ENCODE measurements at regions not wholly inside any gene's neighbourhood (a gene's known extent, or its start where the extent isn't known, plus 50 kb on each side); places are given as distances from the start of the nearest gene placed in this dataset.
"Not testable (repeated sequence)": the region's sequence is repeated elsewhere in the genome, so short reads cannot be mapped to it uniquely, and the experiment has no call there.

DNA sequence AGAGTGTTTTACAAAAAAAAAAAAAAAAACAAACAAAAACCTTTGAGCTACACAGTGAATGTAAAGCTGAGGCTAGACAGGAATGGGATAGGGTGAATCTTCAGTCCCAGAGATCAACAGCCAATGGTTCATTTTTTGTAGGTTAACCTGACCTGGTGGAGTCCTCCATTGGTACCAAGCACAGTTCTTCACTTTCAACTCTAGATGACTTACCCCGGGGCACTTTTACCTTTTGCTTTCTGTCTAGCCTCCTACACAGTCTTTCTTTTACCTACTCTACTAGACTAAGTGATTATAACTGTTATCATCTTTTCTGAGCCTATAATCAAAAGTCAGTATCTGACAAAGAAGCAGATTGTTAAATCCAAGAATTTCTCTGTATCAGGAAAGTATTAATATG lies 50.9 kb downstream of the ANXA2R start:
- DNase-seq, result no peak

DNA sequence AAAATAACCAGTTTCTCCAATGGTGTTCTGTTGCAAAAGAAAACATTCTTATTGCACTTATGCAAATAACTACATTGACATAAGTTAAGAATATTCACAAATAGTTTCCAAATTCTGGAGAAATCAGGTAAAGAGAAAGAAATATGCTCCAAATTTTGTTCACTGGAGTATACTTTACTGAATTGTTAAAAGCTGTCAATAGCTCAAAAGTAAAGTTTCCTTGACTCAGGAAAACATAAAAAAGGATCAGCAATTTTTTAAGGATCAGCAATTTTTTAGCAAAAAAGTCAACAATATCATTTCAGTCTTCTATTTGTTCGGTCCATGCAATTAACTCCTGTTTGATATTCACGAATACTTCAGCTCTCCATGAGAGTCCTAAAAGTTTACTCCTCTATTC lies 51.6 kb downstream of the ANXA2R start:
- DNase-seq, result no peak

DNA sequence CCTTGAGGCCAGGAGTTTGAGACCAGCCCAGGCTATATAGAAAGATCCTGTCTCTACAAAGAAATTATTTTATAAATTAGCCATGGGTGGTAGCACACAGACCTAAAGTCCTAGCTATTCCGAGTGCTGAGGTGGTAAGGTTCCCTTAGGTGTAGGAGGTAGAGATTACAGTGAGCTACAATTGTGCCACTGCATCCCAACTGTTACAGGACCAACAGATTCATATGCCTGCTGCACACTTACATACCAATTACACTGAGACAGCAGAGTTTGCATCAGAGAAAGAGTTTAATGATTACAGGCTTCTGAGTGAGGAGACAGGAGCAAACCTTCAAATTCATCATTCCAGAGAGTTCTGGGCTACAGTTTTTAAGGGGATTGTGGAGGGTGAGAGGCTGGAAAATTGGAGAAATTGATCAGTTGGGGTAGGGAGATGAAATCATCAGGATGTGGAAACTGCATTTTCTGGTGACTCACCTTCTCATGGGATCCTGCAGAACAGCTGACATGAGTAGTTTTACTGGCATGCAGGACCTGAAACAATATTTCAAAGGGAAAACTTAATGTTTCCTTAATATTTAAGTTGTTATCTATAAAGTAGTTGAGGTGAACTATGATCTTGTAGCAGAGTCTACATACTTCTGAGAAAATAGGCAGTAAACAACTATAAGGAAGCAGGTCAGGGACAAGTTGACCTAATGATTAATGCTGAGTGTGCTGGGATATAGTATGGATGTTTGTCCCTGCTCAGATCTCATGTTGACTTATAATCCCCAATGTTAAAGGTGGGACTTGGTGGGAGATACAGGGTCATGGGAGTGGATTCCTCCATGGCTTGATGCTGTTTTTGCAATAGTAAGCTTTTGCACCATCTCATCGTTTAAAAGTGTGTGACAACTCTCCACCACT lies 54.7 kb downstream of the ANXA2R start:
- DNase-seq, result no peak

DNA sequence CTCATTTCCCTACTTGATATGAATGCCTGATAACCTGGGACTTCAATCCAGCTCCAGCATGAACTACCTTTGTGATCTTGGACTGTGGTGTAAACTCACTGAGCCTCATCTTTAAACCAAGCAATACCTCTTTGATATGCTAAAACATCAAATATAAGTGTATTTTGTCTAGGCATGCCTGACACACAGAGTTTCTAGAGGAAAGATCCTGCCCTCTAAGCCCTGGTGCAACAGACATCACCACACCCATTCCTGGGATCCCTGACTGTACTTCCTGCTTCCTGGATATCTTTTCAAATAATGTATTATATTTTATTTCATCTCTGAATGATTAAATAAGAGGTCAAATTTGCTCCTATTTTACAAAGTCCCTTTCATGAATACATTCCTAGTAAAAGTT lies 55.8 kb downstream of the ANXA2R start:
- DNase-seq, result no peak

DNA sequence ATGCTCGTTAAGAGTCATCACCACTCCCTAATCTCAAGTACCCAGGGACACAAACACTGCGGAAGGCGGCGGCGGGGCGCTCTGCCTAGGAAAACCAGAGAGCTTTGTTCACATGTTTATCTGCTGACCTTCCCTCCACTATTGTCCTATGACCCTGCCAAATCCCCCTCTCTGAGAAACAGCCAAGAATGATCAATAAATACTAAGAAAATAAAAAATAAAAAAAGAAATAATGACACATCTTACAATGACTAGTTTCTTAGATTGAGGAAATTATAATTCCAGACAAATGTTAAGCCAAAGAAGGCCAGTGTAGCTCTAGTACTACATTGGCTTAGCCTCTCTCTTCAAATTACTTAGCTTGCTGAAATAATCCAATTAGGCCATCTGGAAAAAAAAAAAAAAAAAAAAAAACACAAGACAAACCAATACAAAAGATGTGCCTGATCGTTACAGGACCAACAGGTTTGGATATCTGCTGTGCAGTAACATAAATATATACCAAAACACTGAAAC lies 58.0 kb downstream of the ANXA2R start:
- no peak for DNase-seq

DNA sequence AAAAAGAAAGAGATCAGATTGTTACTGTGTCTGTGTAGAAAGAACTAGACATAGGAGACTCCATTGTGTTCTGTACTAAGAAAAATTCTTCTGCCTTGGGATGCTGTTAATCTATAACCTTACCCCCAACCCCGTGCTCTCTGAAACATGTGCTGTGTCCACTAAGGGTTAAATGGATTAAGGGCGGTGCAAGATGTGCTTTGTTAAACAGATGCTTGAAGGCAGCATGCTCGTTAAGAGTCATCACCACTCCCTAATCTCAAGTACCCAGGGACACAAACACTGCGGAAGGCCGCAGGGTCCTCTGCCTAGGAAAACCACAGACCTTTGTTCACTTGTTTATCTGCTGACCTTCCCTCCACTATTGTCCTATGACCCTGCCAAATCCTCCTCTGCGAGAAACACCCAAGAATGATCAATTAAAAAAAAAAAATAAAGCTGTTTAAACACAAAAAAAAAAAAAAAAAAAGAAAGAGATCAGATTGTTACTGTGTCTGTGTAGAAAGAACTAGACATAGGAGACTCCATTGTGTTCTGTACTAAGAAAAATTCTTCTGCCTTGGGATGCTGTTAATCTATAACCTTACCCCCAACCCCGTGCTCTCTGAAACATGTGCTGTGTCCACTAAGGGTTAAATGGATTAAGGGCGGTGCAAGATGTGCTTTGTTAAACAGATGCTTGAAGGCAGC lies 58.6 kb downstream of the ANXA2R start:
- not testable (repeated sequence) for DNase-seq

DNA sequence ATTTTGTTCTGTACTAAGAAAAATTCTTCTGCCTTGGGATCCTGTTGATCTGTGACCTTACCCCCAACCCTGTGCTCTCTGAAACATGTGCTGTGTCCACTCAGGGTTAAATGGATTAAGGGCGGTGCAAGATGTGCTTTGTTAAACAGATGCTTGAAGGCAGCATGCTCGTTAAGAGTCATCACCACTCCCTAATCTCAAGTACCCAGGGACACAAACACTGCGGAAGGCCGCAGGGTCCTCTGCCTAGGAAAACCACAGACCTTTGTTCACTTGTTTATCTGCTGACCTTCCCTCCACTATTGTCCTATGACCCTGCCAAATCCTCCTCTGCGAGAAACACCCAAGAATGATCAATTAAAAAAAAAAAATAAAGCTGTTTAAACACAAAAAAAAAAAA lies 59.1 kb downstream of the ANXA2R start:
- not testable (repeated sequence) for DNase-seq

DNA sequence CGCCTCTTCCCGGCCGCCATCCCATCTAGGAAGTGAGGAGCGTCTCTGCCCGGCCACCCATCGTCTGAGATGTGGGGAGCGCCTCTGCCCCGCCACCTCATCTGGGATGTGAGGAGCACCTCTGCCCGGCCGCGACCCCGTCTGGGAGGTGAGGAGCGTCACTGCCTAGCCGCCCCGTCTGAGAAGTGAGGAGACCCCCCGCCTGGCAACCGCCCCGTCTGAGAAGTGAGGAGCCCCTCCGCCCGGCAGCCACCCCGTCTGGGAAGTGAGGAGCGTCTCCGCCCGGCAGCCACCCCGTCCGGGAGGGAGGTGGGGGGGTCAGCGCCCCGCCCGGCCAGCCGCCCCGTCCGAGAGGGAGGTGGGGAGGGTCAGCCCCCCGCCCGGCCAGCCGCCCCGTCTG lies 59.7 kb downstream of the ANXA2R start:
- DNase-seq, result not testable (repeated sequence)

DNA sequence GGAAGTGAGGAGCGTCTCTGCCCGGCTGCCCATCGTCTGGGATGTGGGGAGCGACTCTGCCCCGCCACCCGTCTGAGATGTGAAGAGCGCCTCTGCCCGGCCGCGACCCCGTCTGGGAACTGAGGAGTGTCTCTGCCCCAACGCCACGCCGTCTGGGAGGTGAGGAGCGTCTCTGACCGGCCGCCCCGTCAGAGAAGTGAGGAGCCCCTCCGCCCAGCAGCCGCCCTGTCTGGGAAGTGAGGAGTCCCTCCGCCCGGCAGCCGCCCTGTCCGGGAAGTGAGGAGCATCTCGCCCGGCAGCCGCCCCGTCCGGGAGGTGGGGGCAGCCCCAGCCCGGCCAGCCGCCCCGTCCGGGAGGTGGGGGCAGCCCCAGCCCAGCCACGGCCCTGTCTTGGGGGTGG lies 60.9 kb downstream of the ANXA2R start:
- not testable (repeated sequence) for DNase-seq

DNA sequence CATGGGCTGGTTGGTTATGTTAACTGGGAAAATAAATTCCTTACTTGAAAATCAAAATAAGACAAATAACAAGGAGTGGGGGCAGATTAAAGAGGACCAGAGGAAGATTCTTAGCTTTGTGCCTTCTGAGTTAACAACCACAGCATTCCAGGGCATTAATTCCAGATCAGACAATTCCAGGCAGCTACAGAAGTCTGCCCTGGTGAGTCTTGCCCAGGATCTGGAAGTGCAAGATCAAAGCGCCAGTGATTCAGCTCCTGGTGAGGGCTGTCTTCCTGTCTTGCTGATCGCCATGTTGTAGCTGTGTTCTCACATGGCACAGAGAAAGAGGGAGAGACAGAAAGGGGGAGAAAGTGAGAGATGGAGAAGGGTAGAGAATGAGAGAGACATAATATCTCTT lies 65.6 kb downstream of the ANXA2R start:
- DNase-seq, result no peak

DNA sequence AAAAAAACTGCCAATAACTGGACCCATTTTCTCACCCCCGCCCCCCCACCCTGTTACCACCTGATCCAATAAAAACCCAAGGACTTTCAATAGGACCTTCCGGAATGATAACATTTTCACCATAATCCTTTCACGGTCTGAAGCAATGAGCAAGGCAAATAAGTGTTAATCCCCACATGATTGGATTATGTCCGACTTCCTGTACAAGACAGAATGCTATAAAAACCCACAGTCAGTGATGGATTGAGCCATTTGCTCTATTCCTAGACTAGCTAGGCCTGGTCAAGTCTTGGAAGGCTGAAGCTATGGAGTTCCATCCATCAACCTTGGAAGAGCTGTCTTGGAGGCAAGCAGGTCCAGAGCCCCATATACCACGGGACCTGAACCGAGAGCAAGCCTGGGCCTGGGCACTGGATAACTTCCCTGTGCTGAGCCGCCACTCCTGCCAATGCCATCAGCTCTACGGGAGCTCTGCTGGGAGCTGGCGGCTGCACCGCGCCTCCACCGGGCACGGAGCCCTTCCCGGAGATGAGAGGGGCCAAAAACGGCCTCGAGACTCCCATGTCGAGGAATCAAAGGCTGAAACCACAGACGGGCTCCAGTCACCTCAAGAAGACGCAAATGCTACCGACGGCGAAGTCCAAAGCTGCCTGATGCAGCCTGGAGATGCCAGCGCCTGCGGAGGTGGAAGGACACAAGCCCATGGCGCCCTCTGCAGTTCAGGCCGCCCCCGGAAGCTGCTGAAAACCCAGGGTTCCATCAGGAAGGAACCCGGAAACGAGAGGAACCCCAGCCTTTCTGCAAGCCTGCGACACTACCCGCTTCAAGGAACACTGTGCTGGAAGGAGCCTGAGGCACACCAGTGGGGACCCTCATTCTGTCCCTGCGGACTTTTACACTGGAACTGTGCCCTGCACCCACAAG lies 69.2 kb downstream of the ANXA2R start:
- DNase-seq, result no peak

DNA sequence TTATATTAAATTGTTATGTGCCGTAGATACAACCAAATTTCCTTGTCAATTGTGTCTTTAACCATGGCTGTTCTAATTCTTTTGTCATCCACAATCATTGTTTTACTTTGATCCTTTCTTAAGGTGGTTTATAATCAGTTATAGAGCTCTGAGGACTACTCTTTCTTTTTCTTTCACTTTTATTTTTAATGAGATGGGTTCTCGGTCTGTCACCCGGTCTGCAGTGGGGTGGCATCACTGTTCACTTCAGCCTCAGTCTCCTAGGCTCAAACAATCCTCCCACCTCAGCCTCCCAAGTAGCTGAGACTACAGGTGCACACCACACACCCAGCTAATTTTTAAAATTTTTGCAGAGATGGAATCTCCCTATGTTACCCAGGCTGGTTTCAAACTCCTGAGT lies 74.2 kb downstream of the ANXA2R start:
- no peak for DNase-seq

DNA sequence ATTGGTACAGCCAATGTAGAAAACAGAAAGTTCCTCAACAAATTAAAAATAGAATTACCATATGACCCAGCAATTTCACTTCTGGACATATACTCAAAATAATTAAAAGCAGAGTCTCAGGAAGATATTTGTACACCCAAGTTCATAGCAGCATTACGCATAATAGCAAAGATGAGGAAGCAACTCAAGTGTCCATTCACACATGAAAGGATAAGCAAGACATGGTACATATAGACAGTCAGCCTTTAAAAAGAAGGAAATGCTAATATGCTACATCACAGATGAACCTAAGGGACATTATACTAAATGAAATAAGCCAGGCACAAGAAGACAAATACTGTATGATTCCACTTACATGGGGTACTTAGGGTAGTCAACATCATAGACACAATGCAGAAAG lies 76.7 kb downstream of the ANXA2R start:
- DNase-seq, result no peak

DNA sequence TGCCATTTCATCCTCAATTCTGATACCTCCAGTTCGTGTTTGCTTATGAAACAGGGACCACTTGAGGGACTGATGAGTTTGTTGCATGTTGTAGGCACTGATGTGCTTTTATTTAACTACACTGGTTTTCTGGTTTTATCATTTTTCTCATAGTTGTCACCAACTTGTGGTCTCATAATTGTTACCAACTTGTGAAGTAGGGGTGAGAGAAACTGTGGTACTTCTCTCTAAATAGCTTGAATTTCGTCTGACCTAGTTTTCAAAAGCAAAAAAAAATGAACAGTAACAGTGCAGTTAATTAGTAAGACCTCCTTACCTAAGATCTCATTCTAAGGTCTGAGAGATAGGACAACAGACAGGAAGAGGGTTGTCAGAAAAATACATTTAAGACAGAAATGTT lies 78.0 kb downstream of the ANXA2R start:
- DNase-seq, result no peak

DNA sequence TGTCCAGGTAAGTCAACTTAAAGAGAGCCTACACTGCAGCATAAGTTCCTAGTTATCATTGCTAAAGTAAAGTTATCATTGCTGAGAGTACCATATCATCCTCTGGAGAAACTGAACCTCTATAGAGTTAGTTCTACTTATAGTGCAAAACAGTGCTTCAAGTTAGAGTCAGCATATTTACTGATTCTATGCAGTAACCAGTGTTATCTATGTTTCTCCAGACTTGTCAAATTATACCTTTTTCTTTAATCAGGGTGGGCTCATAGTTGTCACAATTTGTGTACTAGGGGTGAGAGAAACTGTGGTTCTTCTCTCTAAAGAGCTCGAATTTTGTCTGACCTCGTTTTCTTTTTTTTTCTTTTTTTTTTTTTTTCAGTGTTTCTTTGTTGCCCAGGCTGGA lies 79.6 kb downstream of the ANXA2R start:
- no peak for DNase-seq

DNA sequence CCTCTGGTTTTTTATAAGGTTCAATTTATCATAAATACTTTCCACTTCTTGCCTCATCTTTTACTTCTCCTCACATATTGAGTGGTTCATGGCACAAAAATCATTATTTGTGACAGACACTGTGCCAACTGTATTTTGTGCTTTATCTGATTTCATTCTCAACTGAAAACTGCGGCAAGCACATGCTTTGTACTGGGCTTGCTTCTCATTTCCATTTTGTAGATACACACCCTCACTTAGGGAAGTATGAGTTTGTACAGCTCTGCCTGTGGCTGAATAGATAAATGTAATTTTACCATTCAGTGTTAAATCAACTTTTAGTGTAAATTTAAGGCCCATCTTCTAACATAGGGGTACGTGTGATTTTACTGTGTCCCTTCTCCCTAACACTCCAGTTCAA lies 83.6 kb downstream of the ANXA2R start:
- no peak for DNase-seq

DNA sequence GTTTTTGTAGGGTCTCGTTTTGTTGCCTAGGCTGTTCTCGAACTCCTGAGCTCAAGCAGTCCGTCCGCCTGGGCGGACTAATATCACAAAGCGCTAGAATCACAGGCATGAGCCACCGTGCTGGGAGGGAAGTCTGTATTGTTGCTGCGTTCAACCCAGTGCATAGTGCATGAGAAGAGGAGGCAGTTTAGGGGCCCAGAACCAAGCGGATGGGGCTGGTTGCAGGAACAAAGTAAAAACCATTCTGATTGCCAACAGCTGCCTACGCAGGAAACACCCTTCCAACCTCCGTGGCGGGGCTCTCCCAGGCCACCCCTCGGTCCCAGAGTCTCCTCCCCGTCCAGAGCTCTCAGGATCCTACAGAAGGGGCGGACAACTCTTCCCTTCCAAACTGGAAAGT lies 87.1 kb downstream of the ANXA2R start:
- DNase-seq, result no peak

DNA sequence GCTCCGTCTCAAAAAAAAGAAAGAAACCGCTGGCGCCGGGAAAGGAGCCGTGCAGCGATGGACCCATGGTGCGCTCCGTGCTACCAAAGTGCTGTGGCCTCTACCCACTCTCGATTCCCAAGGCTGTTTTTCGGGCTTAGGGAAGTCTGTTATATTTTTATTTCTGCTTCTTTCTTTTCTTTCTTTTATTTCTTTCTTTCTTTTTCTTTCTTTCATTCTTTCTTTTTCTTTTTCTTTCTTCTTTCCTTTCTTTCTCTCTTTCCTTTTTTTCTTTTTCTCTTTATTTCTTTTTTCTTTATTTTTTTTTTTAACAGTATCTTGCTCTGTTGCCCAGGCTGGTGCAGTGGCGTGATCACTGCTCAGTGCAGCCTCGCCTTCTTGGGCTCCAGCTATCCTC lies 87.5 kb downstream of the ANXA2R start:
- no peak for DNase-seq

DNA sequence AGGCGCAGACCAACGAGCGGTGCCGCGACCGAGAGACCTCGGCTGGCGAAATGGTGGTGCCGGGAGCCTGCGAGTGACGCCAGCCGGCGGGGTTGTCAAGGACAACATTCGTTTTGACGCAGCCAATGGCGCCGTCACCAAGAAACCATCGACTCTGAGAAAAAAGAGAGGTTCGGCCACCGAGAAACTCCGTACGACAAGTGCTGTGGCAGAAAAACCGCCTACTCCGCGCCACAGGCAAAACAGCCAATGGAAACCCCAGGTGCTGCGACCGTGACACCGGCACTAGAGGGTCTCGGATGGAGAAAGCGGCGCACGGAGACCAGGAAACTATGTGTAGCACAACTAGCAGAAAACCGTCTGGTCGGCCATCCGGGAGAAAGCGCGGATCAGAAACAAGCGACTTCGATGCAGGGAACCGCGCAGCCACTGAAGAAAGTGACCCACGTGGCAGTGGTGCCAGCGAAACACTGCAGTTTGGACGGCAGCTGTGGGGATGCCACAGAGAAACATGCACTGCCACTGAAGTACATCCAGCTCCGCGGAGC lies 88.8 kb downstream of the ANXA2R start:
- DNase-seq, result peak; percentile 38 to 65 (median 56)

DNA sequence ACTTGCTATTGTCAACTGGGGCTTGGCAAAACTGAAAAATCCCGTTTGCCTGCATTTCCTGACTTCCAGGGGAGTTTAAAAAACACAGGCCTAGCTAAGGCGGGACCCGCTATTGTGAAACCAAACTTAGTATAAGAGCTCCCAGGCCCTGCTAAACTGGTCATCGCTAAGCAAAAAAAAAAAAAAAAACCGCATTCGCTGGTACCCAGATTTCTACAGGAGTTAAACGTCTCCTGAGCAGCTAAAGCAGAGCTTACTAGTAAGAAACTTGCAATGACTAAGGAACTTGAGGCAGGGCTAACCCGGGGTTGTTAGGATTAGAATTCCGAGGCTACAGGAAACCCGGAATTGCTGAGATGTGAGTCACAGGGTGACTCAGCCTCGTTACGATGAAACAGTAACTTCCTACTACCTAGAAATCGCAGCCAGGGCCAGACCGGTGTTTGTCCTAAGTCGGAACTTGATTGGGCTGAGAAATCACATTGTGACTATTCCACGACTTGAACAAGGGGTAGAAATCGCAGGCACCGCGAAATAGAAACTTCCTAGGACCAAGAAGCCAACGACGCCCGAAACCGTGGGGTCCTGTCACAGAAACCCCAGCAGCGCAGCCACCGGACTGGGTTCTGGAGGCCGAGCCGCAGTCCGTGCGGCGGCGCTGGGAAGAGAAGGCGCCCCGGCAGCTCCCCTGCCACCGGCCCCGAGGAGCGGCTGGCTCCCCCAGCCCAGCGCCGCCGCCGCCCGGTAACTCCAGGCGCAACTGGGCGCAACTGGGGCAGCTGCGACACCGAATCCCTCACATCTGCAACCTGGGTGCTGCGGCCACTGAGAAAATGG lies 89.4 kb downstream of the ANXA2R start:
- peak in 3 of 4 experiments; percentile 5 to 51 (median 33) for DNase-seq

DNA sequence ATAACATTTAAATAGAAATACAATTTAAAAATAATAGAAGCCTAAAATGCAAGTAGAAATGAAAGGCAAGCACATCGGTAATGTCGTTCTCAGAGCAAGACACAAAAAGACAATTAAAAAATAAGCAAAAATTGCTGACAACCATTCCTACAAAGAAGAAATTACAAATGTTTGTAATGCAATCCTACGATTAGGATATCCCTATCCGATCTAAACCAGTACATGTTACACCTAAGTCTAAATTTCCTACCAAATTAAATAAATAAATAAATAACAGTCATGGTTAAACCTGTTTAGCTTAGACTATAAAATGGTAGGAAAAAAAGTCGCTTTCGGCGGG lies 90.0 kb downstream of the ANXA2R start:
- DNase-seq, result no peak

Measured in activated naive CD4-positive, alpha-beta T cell (primary cell).